Fibroblast of mammary gland (primary cell): ENCODE measurements at regions not wholly inside any gene's neighbourhood (a gene's known extent, or its start where the extent isn't known, plus 50 kb on each side); places are given as distances from the start of the nearest gene placed in this dataset.

Experiments
- DNase-seq: peaks from one replicate; pipeline ENCODE4 v3.0.0-alpha.2; 2010; ENCODE audit warnings: low read depth
- H3K4me3 ChIP-seq: 2 replicates; pipeline ENCODE4 v1.5.1; 2011; ENCODE audit warnings: low read depth, mild to moderate bottlenecking, low read length, moderate library complexity; ENCODE audit not compliant: control insufficient read depth
- CTCF ChIP-seq: conservative IDR thresholded peaks from 2 replicates; pipeline ENCODE4 v1.5.1; 2011; ENCODE audit warnings: low read depth, low read length, inconsistent platforms; ENCODE audit not compliant: control insufficient read depth, insufficient read depth

DNA sequence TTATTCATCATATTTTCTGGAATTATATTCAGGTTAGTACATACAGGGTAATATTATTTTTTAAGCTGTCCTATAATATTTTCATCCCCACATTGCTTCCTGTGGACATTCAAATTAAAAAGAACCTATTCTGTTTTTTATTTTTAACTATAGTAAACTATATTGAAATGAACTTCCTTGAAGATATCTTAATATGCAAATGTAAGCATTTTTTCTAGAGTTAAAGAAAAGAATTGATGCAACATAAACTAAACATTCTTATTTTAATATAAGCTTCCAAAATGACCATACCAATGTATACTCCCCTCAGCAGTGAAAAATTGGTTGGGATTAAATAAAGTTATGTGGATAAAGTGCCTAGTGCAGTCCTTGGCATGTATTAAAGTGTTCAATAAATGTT, 416.6 kb downstream of the KIF2B start:
- TF ChIP-seq CTCF: no peak
- no peak overlapping the region for H3K4me3 ChIP-seq
- no peak for DNase-seq

GRCh38 chr17:54255696-54256095, 433.0 kb downstream of the KIF2B start:
- DNase-seq: no peak
- TF ChIP-seq CTCF: no peak
- no peak overlapping the region for H3K4me3 ChIP-seq

GRCh38 chr17:54256401-54256929, 433.7 kb downstream of the KIF2B start:
- TF ChIP-seq CTCF: no peak
- no peak for DNase-seq
- no peak overlapping the region for H3K4me3 ChIP-seq

- DNase-seq: no peak
- TF ChIP-seq CTCF: no peak
- no peak overlapping the region for H3K4me3 ChIP-seq
Measured at GRCh38 chr17:54257440-54257839, 434.7 kb downstream of the KIF2B start.

- H3K4me3 ChIP-seq: no peak overlapping the region
- no peak for DNase-seq
- no peak for TF ChIP-seq CTCF
Measured at GRCh38 chr17:54259476-54259875, 436.7 kb downstream of the KIF2B start.

- DNase-seq: no peak
- TF ChIP-seq CTCF: no peak
- no peak overlapping the region for H3K4me3 ChIP-seq
Measured at GRCh38 chr17:54261465-54261864, 438.7 kb downstream of the KIF2B start.

GRCh38 chr17:54269881-54270280, 447.2 kb downstream of the KIF2B start:
- no peak overlapping the region for H3K4me3 ChIP-seq
- DNase-seq: no peak
- no peak for TF ChIP-seq CTCF
